ENCODE measurements at regions not wholly inside any gene's neighbourhood (a gene's known extent, or its start where the extent isn't known, plus 50 kb on each side); places are given as distances from the start of the nearest gene placed in this dataset.
"Not testable (repeated sequence)": the region's sequence is repeated elsewhere in the genome, so short reads cannot be mapped to it uniquely, and the experiment has no call there.

DNA sequence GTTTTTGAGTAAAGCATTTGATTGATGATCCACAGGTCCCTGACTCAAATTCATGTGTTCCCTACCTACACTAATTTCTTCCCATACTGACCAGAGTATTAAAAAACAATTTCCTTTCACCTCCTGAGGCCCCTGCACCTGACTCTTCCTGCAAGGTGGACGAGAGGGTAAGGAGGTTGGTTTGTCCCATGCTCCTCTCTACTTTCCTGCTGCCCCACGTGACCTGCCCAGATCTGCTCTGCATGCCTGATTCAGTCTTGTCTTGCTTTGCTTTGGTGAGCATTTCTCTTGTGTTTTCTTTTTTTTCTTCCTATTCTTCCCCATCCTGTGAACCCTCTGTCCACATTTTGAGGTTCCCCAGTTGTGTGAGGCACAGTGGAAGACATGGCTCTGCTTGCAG, 107.8 kb downstream of the ZNF467 start:
- TF ChIP-seq, protein P1, sequence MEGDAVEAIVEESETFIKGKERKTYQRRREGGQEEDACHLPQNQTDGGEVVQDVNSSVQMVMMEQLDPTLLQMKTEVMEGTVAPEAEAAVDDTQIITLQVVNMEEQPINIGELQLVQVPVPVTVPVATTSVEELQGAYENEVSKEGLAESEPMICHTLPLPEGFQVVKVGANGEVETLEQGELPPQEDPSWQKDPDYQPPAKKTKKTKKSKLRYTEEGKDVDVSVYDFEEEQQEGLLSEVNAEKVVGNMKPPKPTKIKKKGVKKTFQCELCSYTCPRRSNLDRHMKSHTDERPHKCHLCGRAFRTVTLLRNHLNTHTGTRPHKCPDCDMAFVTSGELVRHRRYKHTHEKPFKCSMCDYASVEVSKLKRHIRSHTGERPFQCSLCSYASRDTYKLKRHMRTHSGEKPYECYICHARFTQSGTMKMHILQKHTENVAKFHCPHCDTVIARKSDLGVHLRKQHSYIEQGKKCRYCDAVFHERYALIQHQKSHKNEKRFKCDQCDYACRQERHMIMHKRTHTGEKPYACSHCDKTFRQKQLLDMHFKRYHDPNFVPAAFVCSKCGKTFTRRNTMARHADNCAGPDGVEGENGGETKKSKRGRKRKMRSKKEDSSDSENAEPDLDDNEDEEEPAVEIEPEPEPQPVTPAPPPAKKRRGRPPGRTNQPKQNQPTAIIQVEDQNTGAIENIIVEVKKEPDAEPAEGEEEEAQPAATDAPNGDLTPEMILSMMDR (IDR thresholded peaks at IDR 0.05 in 8 of 11, conservative IDR thresholded peaks at IDR 0.05 in 3 of 11), result not testable (repeated sequence)
- TF ChIP-seq POLR2A, POLR2AphosphoS5 (IDR thresholded peaks at IDR 0.05): not testable (repeated sequence)

All from spleen (tissue), 7 donors.